IMR-90 (cell line): ENCODE measurements at regions not wholly inside any gene's neighbourhood (a gene's known extent, or its start where the extent isn't known, plus 50 kb on each side); places are given as distances from the start of the nearest gene placed in this dataset.

Source experiments
- ATAC-seq: fragments of 200-7000 bp; cut with Tn5 transposase; 2 replicates; pipeline ENCODE4 v1.9.1; 2020; ENCODE audit warnings: low read depth, mild to moderate bottlenecking, moderate library complexity
- BruUV-seq: library from RNA; stranded (reverse); fragments of 400-500 nt; replicated peaks from 2 replicates; lab custom pipeline; 2021; lab: Mats Ljungman, UMichigan
- CTCF ChIA-PET: fragments of 300-600 bp; formaldehyde crosslinking; extraction: SDS; loops from one replicate; lab custom pipeline; 2021; ENCODE audit warnings: antibody characterized with exemption; lab: Yijun Ruan, JAX
- POLR2A ChIA-PET: fragments of 300-600 bp; sonication (Branson Sonifier 250); formaldehyde crosslinking; loops from one replicate; lab custom pipeline; 2022; ENCODE audit warnings: antibody characterized with exemption; ENCODE audit not compliant: unreplicated experiment; lab: Charles Lee
- DNase-seq: peaks from one replicate; pipeline ENCODE4 v3.0.0; 2013
- H2AFZ ChIP-seq: replicated peaks from 2 replicates; pipeline ENCODE3; 2013; ENCODE audit warnings: low read length, mild to moderate bottlenecking; ENCODE audit not compliant: poor library complexity
- H2AK5ac ChIP-seq: 2 replicates; pipeline ENCODE4 v1.6.1; 2013; ENCODE audit warnings: low read depth, low read length, inconsistent platforms
- H2AK9ac ChIP-seq: replicated peaks from 2 replicates; pipeline ENCODE3; 2013; ENCODE audit warnings: mild to moderate bottlenecking, low read depth, low read length, moderate library complexity; ENCODE audit not compliant: poor library complexity
- H2BK120ac ChIP-seq: 2 replicates; pipeline ENCODE4 v1.6.1; 2013; ENCODE audit warnings: low read depth, low read length, inconsistent platforms
- H2BK15ac ChIP-seq: 3 replicates; pipeline ENCODE4 v1.6.1; 2013; ENCODE audit warnings: low read depth, low read length, inconsistent platforms
- H2BK20ac ChIP-seq: 2 replicates; pipeline ENCODE4 v1.6.1; 2013; ENCODE audit warnings: low read depth, mild to moderate bottlenecking, inconsistent platforms, low read length, moderate library complexity
- H2BK5ac ChIP-seq: 2 replicates; pipeline ENCODE4 v1.6.1; 2013; ENCODE audit warnings: mild to moderate bottlenecking, low read depth, low read length, inconsistent platforms; ENCODE audit not compliant: poor library complexity, severe bottlenecking
- H3K14ac ChIP-seq: replicated peaks from 2 replicates; pipeline ENCODE4 v1.6.1; 2013; ENCODE audit warnings: low read depth, low read length, inconsistent platforms
- H3K18ac ChIP-seq: 2 replicates; pipeline ENCODE4 v1.6.1; 2013; ENCODE audit warnings: low read depth, low read length, control low read depth
- H3K23ac ChIP-seq: 2 replicates; pipeline ENCODE4 v1.6.1; 2013; ENCODE audit warnings: low read depth, low read length, inconsistent platforms
- H3K27ac ChIP-seq: 2 replicates; pipeline ENCODE4 v1.5.1; 2013; ENCODE audit warnings: mild to moderate bottlenecking, control low read depth, low read length; ENCODE audit not compliant: insufficient read depth
- H3K27me3 ChIP-seq: 2 replicates; pipeline ENCODE4 v1.6.1; 2013; ENCODE audit warnings: low read length; ENCODE audit not compliant: control insufficient read depth, insufficient read depth
- H3K36me3 ChIP-seq: 2 replicates; pipeline ENCODE4 v1.6.1; 2013; ENCODE audit warnings: low read length, mixed read lengths; ENCODE audit not compliant: control insufficient read depth, insufficient read depth
- H3K4ac ChIP-seq: 2 replicates; pipeline ENCODE4 v1.6.1; 2013; ENCODE audit warnings: low read depth, low read length, inconsistent platforms
- H3K4me1 ChIP-seq: 2 replicates; pipeline ENCODE4 v1.6.1; 2013; ENCODE audit warnings: low read length, mixed read lengths; ENCODE audit not compliant: control insufficient read depth, insufficient read depth
- H3K4me2 ChIP-seq: 2 replicates; pipeline ENCODE4 v1.6.1; 2013; ENCODE audit warnings: low read depth, mild to moderate bottlenecking, control low read depth, low read length, moderate library complexity
- H3K4me3 ChIP-seq: 2 replicates; pipeline ENCODE4 v1.5.1; 2013; ENCODE audit warnings: low read depth, mild to moderate bottlenecking, control low read depth, low read length, moderate library complexity; ENCODE audit not compliant: insufficient read depth
- H3K56ac ChIP-seq: 2 replicates; pipeline ENCODE4 v1.6.1; 2013; ENCODE audit warnings: low read length, inconsistent platforms; ENCODE audit not compliant: insufficient read depth; ENCODE audit errors: extremely low read depth
- H3K79me1 ChIP-seq, 2 experiments: 2 replicates each; pipeline ENCODE4 v1.6.1; 2013; ENCODE audit warnings: low read length in 2 of 2, inconsistent platforms in 1 of 2, low read depth in 1 of 2
- H3K9ac ChIP-seq: 2 replicates; pipeline ENCODE4 v1.6.1; 2013; ENCODE audit warnings: low read depth, low read length, control low read depth
- H3K9me1 ChIP-seq: 2 replicates; pipeline ENCODE4 v1.6.1; 2013; ENCODE audit warnings: low read length, inconsistent platforms; ENCODE audit not compliant: insufficient read depth
- H3K9me3 ChIP-seq: 2 replicates; pipeline ENCODE4 v1.6.1; 2013; ENCODE audit warnings: low read length; ENCODE audit not compliant: control insufficient read depth, insufficient read depth
- H4K20me1 ChIP-seq: 2 replicates; pipeline ENCODE4 v1.6.1; 2013; ENCODE audit warnings: low read length, inconsistent platforms; ENCODE audit not compliant: insufficient read depth
- H4K5ac ChIP-seq: 2 replicates; pipeline ENCODE4 v1.6.1; 2013; ENCODE audit warnings: mild to moderate bottlenecking, low read depth, low read length, control low read depth
- H4K8ac ChIP-seq, 2 experiments: 2 replicates each; pipeline ENCODE4 v1.6.1; 2013; ENCODE audit warnings: low read depth in 2 of 2, low read length in 2 of 2, control low read depth in 1 of 2, inconsistent platforms in 1 of 2
- H4K91ac ChIP-seq: 2 replicates; pipeline ENCODE4 v1.6.1; 2013; ENCODE audit warnings: low read depth, low read length, inconsistent platforms; ENCODE audit not compliant: insufficient read depth
- MAFK ChIP-seq: IDR thresholded peaks from 2 replicates; pipeline ENCODE4 v1.6.1; 2012; ENCODE audit warnings: low read depth, low read length, improper control_type of control experiment
- MAZ ChIP-seq: IDR thresholded peaks from 2 replicates; pipeline ENCODE4 v1.6.1; 2012; ENCODE audit warnings: low read depth, mild to moderate bottlenecking, low read length, improper control_type of control experiment, moderate library complexity, borderline replicate concordance
- MXI1 ChIP-seq: IDR thresholded peaks from 2 replicates; pipeline ENCODE4 v1.6.1; 2012; ENCODE audit warnings: low read depth, mild to moderate bottlenecking, low read length, moderate library complexity, borderline replicate concordance
- WGBS, 2 experiments: methylation state at CpG; one replicate each; pipeline versions ENCODE4 v1.1.5 to v1.1.7; 2013; ENCODE audit warnings: missing lambda C conversion rate in 2 of 2; ENCODE audit not compliant: insufficient read length in 1 of 2; ENCODE audit errors: extremely low coverage in 2 of 2; 5-methylcytosine and 5-hydroxymethylcytosine counted together
- dilution Hi-C: fragments of 300-500 bp; cut with HindIII; formaldehyde crosslinking; loops from one replicate; pipeline ENCODE4 v1.14.3; 2018; ENCODE audit warnings: low sequenced_read_pairs; ENCODE audit not compliant: unreplicated experiment
- in situ Hi-C: fragments of 300-500 bp; cut with MboI; formaldehyde crosslinking; loops from 3 replicates; pipeline ENCODE4 v1.14.3; 2019; ENCODE audit warnings: low sequenced_read_pairs, inconsistent platforms, mixed read lengths
- intact Hi-C: fragments of 100-400 bp; cut with micrococcal nuclease; formaldehyde crosslinking; loops from 2 replicates; pipeline ENCODE4 v1.10.0; 2022
- TF ChIP-seq, protein P1 (sequence below): fragments of 150-350 bp; IDR thresholded peaks from 2 replicates; pipeline ENCODE4 v1.6.1; 2017; ENCODE audit warnings: mild to moderate bottlenecking, antibody characterized with exemption, low read length, low read depth
- TF ChIP-seq, protein P2 (sequence below): fragments of 150-350 bp; IDR thresholded peaks from 2 replicates; pipeline ENCODE4 v1.6.1; 2016; ENCODE audit warnings: low read depth, mild to moderate bottlenecking, low read length, moderate library complexity, borderline replicate concordance
- TF ChIP-seq, protein P3 (sequence below): conservative IDR thresholded peaks from 2 replicates; pipeline ENCODE4 v1.5.1; 2012; ENCODE audit warnings: mild to moderate bottlenecking, low read depth, low read length, improper control_type of control experiment

DNA sequence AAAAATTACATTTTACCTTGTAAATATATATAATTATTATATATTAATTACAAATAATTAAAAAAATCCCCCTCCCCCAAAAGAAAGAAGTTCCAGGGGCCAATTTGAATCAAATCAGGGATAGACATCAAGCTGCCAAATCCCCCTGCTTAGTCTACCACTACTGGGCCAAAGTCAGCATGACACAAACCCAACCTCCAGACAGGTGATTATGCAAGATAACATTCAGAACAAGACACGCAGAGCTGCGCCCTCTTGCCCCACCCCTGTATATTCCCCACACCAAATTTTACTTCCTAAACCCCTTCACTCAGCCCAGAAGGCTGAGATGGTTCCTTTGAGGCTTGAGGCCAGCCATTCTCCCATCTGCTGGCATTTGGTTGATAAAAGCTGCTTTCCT is 2059.1 kb upstream of the CDH6 start:
- Histone ChIP-seq H3K18ac (no peak overlapping the region), H2BK5ac (no peak overlapping the region), H3K9me1 (no peaks in the 10 kb centered on the region), H3K4ac (no peak overlapping the region), H3K27ac (no peak overlapping the region), H2BK120ac (no peak overlapping the region), H3K9ac (no peak overlapping the region), H3K23ac (no peak overlapping the region), H3K9me3 (peaks cover 4% of the 10 kb centered on the region; the same call in 1 of the 2 replicates), H3K36me3 (no peaks in the 10 kb centered on the region), H3K4me2 (no peak overlapping the region), H3K4me3 (no peak overlapping the region), H3K27me3 (no peaks in the 10 kb centered on the region), H4K91ac (no peak overlapping the region), H3K56ac (no peak overlapping the region), H2AK9ac (no peak overlapping the region), H4K8ac (no peak overlapping the region), H2BK20ac (no peak overlapping the region), H2BK15ac (no peak overlapping the region), H3K14ac (no peak overlapping the region), H4K5ac (no peak overlapping the region), H2AFZ (no peak overlapping the region), H2AK5ac (no peak overlapping the region), H4K20me1 (no peaks in the 10 kb centered on the region), H3K4me1 (no peaks in the 10 kb centered on the region), H3K79me1 (no peaks in the 10 kb centered on the region)
- intact Hi-C loops: no loop called here
- WGBS, 2 experiments: 33% methylated on average over 1 of the region's 2 CpGs; no CpG with 5 or more reads in 1 of the 2 experiments
- ATAC-seq: no peak
- dilution Hi-C loops: no loop called here
- BruUV-seq: no TSS peak
- TF ChIP-seq MAZ (no peak), MAFK (no peak), MXI1 (no peak)
- TF ChIP-seq, protein P1, sequence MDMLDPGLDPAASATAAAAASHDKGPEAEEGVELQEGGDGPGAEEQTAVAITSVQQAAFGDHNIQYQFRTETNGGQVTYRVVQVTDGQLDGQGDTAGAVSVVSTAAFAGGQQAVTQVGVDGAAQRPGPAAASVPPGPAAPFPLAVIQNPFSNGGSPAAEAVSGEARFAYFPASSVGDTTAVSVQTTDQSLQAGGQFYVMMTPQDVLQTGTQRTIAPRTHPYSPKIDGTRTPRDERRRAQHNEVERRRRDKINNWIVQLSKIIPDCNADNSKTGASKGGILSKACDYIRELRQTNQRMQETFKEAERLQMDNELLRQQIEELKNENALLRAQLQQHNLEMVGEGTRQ: no peak
- TF ChIP-seq, protein P2, sequence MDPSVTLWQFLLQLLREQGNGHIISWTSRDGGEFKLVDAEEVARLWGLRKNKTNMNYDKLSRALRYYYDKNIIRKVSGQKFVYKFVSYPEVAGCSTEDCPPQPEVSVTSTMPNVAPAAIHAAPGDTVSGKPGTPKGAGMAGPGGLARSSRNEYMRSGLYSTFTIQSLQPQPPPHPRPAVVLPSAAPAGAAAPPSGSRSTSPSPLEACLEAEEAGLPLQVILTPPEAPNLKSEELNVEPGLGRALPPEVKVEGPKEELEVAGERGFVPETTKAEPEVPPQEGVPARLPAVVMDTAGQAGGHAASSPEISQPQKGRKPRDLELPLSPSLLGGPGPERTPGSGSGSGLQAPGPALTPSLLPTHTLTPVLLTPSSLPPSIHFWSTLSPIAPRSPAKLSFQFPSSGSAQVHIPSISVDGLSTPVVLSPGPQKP: no peak
- TF ChIP-seq, protein P3, sequence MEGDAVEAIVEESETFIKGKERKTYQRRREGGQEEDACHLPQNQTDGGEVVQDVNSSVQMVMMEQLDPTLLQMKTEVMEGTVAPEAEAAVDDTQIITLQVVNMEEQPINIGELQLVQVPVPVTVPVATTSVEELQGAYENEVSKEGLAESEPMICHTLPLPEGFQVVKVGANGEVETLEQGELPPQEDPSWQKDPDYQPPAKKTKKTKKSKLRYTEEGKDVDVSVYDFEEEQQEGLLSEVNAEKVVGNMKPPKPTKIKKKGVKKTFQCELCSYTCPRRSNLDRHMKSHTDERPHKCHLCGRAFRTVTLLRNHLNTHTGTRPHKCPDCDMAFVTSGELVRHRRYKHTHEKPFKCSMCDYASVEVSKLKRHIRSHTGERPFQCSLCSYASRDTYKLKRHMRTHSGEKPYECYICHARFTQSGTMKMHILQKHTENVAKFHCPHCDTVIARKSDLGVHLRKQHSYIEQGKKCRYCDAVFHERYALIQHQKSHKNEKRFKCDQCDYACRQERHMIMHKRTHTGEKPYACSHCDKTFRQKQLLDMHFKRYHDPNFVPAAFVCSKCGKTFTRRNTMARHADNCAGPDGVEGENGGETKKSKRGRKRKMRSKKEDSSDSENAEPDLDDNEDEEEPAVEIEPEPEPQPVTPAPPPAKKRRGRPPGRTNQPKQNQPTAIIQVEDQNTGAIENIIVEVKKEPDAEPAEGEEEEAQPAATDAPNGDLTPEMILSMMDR: no peak
- in situ Hi-C loops: no loop called here
- ChIA-PET CTCF (interaction anchor here (0.6 kb wide), 1 partner anchor 1629 kb away, joined by 3 read pairs; no protein-coding TSS in a partner anchor), POLR2A (no interaction called here)
- no peak for DNase-seq
